ENCODE measurements at regions not wholly inside any gene's neighbourhood (a gene's known extent, or its start where the extent isn't known, plus 50 kb on each side); places are given as distances from the start of the nearest gene placed in this dataset.

DNA sequence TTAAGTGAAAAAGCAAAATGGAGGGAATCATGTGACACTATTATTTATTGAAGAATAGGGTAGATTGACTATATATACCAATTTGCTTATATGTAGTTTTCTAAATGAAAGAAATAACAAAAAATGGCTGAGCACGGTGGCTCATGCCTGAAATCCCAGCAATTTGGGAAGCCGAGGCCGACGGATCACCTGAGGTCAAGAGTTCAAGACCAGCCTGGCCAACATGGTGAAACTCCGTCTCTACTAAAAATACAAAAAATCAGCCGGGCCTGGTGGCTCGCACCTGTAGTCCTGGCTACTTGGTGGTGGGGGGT, 59.3 kb upstream of the MYCN start:
- TF ChIP-seq, protein P1, sequence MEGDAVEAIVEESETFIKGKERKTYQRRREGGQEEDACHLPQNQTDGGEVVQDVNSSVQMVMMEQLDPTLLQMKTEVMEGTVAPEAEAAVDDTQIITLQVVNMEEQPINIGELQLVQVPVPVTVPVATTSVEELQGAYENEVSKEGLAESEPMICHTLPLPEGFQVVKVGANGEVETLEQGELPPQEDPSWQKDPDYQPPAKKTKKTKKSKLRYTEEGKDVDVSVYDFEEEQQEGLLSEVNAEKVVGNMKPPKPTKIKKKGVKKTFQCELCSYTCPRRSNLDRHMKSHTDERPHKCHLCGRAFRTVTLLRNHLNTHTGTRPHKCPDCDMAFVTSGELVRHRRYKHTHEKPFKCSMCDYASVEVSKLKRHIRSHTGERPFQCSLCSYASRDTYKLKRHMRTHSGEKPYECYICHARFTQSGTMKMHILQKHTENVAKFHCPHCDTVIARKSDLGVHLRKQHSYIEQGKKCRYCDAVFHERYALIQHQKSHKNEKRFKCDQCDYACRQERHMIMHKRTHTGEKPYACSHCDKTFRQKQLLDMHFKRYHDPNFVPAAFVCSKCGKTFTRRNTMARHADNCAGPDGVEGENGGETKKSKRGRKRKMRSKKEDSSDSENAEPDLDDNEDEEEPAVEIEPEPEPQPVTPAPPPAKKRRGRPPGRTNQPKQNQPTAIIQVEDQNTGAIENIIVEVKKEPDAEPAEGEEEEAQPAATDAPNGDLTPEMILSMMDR (IDR thresholded peaks at IDR 0.05), result no peak
- TF ChIP-seq, protein P2, sequence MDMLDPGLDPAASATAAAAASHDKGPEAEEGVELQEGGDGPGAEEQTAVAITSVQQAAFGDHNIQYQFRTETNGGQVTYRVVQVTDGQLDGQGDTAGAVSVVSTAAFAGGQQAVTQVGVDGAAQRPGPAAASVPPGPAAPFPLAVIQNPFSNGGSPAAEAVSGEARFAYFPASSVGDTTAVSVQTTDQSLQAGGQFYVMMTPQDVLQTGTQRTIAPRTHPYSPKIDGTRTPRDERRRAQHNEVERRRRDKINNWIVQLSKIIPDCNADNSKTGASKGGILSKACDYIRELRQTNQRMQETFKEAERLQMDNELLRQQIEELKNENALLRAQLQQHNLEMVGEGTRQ (IDR thresholded peaks at IDR 0.05), result no peak
- TF ChIP-seq POLR2A (IDR thresholded peaks at IDR 0.05; ENCODE audit: low read length) (no peak), RAD21 (conservative IDR thresholded peaks at IDR 0.05 in 1 of 2, IDR thresholded peaks at IDR 0.05 in 1 of 2) (no peak), KDM1A (IDR thresholded peaks at IDR 0.05; ENCODE audit: low read depth) (no peak), RNF2 (IDR thresholded peaks at IDR 0.05; ENCODE audit: borderline replicate concordance, low read depth) (no peak), MAFK (IDR thresholded peaks at IDR 0.05; ENCODE audit: partially characterized antibody) (no peak)
- TF ChIP-seq, protein P3, sequence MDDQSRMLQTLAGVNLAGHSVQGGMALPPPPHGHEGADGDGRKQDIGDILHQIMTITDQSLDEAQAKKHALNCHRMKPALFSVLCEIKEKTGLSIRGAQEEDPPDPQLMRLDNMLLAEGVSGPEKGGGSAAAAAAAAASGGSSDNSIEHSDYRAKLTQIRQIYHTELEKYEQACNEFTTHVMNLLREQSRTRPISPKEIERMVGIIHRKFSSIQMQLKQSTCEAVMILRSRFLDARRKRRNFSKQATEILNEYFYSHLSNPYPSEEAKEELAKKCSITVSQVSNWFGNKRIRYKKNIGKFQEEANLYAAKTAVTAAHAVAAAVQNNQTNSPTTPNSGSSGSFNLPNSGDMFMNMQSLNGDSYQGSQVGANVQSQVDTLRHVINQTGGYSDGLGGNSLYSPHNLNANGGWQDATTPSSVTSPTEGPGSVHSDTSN (IDR thresholded peaks at IDR 0.05), result no peak

Data from A549 (cell line).